ENCODE measurements at regions not wholly inside any gene's neighbourhood (a gene's known extent, or its start where the extent isn't known, plus 50 kb on each side); places are given as distances from the start of the nearest gene placed in this dataset.
A peak's percentile ranks its signal among the peaks of the same experiment; 100 is the strongest.

- H2AFZ ChIP-seq (ENCODE audit: low read depth, low read length) = no peak overlapping the region
- H3K4me1 ChIP-seq (ENCODE audit: control insufficient read depth, insufficient read depth, low read depth, low read length) = no peaks in the 10 kb centered on the region
- H3K14ac ChIP-seq (ENCODE audit: low read length in 2 of 2) = no peak overlapping the region
- no peak overlapping the region for H3K18ac ChIP-seq (ENCODE audit: low read depth in 1 of 2, low read length in 2 of 2)
- no peak overlapping the region for H3K23ac ChIP-seq (ENCODE audit: low read length in 2 of 2)
- H4K8ac ChIP-seq (ENCODE audit: low read length) = no peak overlapping the region
- H3K27ac ChIP-seq (ENCODE audit: low read length, poor library complexity, severe bottlenecking) = peak overlapping the region; percentile 14
- no peak overlapping the region for H2BK120ac ChIP-seq (ENCODE audit: low read depth, low read length)
- no peak overlapping the region for H3K4me3 ChIP-seq (ENCODE audit: insufficient read depth in 1 of 2, low read depth in 1 of 2, low read length in 2 of 2)
- 100% methylated on average over 1 of the region's 2 CpGs for WGBS
- H2BK15ac ChIP-seq (ENCODE audit: low read depth, poor library complexity, severe bottlenecking) = no peak overlapping the region
- no peaks in the 10 kb centered on the region for H3K79me1 ChIP-seq (replicated peaks; ENCODE audit: low read length, poor library complexity, severe bottlenecking)
- no peak overlapping the region for H2AK5ac ChIP-seq (ENCODE audit: low read length, severe bottlenecking)
- no peak overlapping the region for H3K9ac ChIP-seq (ENCODE audit: low read length)
- no peak overlapping the region for H2BK12ac ChIP-seq (ENCODE audit: low read length in 2 of 2)
- no peaks in the 10 kb centered on the region for H3K27me3 ChIP-seq (ENCODE audit: control insufficient read depth in 1 of 2, insufficient read depth in 1 of 2, low read length in 2 of 2)
- no peak for DNase-seq
- H4K91ac ChIP-seq (ENCODE audit: low read length) = no peak overlapping the region
- H3K9me3 ChIP-seq (ENCODE audit: control insufficient read depth, low read length) = no peaks in the 10 kb centered on the region
- H3K36me3 ChIP-seq (ENCODE audit: control insufficient read depth in 1 of 2, insufficient read depth in 2 of 2, low read depth in 1 of 2, low read length in 2 of 2) = no peaks in the 10 kb centered on the region
- H3K4me2 ChIP-seq (ENCODE audit: low read length, poor library complexity, severe bottlenecking) = no peak overlapping the region
- H2BK5ac ChIP-seq (ENCODE audit: low read depth, low read length, poor library complexity, severe bottlenecking) = no peak overlapping the region
- no peak overlapping the region for H3K4ac ChIP-seq (ENCODE audit: low read depth in 1 of 2, low read length in 2 of 2)
These were observed 175.1 kb upstream of the PLSCR5 start for GRCh38 chr3:146780251-146780650.

DNA sequence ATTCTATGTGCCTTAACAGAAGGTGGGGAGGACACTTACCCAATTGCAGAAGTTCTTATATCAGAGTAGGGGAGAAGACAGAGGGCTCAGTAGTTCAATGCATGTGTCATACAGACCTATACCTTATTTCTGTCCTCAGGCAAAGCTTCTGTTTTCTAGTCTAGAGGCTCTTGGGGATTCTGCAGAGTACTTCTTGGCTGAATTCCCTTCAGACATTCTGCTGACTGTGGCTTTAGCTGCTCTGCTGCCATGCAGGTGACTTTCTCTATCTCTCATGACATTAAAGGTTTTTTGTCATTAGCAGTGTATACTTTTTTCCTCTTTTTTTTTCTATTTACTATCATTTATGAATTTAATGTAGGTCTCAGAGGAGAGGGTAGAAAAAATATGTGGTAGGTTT is 172.8 kb upstream of the PLSCR5 start:
- no peak overlapping the region for H3K9ac ChIP-seq (ENCODE audit: low read length)
- no peak overlapping the region for H2AFZ ChIP-seq (ENCODE audit: low read depth, low read length)
- no peak overlapping the region for H3K4ac ChIP-seq (ENCODE audit: low read depth in 1 of 2, low read length in 2 of 2)
- no peak overlapping the region for H2BK5ac ChIP-seq (ENCODE audit: low read depth, low read length, poor library complexity, severe bottlenecking)
- no peak overlapping the region for H3K18ac ChIP-seq (ENCODE audit: low read depth in 1 of 2, low read length in 2 of 2)
- no peak overlapping the region for H4K8ac ChIP-seq (ENCODE audit: low read length)
- H3K79me1 ChIP-seq (replicated peaks; ENCODE audit: low read length, poor library complexity, severe bottlenecking) = no peaks in the 10 kb centered on the region
- no peaks in the 10 kb centered on the region for H3K36me3 ChIP-seq (ENCODE audit: control insufficient read depth in 1 of 2, insufficient read depth in 2 of 2, low read depth in 1 of 2, low read length in 2 of 2)
- no peak overlapping the region for H2BK12ac ChIP-seq (ENCODE audit: low read length in 2 of 2)
- H3K27me3 ChIP-seq (ENCODE audit: control insufficient read depth in 1 of 2, insufficient read depth in 1 of 2, low read length in 2 of 2) = no peaks in the 10 kb centered on the region
- no peak overlapping the region for H3K27ac ChIP-seq (ENCODE audit: low read length, poor library complexity, severe bottlenecking)
- H2AK5ac ChIP-seq (ENCODE audit: low read length, severe bottlenecking) = no peak overlapping the region
- DNase-seq = no peak
- H3K23ac ChIP-seq (ENCODE audit: low read length in 2 of 2) = no peak overlapping the region
- H3K9me3 ChIP-seq (ENCODE audit: control insufficient read depth, low read length) = no peaks in the 10 kb centered on the region
- no peak overlapping the region for H3K4me3 ChIP-seq (ENCODE audit: insufficient read depth in 1 of 2, low read depth in 1 of 2, low read length in 2 of 2)
- no peak overlapping the region for H2BK15ac ChIP-seq (ENCODE audit: low read depth, poor library complexity, severe bottlenecking)
- no peak overlapping the region for H4K91ac ChIP-seq (ENCODE audit: low read length)
- no peak overlapping the region for H2BK120ac ChIP-seq (ENCODE audit: low read depth, low read length)
- no peak overlapping the region for H3K14ac ChIP-seq (ENCODE audit: low read length in 2 of 2)
- H3K4me2 ChIP-seq (ENCODE audit: low read length, poor library complexity, severe bottlenecking) = no peak overlapping the region
- no peaks in the 10 kb centered on the region for H3K4me1 ChIP-seq (ENCODE audit: control insufficient read depth, insufficient read depth, low read depth, low read length)

DNA sequence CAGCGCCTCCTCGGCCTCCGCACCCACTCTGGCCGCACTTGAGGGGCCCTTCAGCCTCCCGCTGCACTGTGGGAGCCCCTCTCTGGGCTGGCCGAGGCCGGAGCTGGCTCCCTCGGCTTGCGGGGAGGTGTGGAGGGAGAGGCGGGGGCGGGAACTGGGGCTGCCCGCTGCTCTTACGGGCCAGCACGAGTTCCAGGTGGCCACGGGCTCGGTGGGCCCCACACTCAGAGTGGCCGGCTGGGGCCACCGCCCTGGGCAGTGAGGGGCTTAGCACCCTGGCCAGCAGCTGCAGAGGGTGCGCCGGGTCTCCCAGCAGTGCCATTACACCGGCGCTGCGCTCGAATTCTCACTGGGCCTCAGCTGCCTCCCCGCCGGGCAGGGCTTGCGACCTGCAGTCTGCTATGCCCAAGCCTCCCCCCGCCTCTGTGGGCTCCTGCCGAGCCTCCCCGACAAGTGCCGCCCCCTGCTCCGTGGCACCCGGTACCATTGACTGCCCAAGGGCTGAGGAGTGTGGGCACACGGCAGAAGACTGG is 167.1 kb upstream of the PLSCR5 start:
- H3K9me3 ChIP-seq (ENCODE audit: control insufficient read depth, low read length) = no peaks in the 10 kb centered on the region
- H3K14ac ChIP-seq (ENCODE audit: low read length in 2 of 2) = no peak overlapping the region
- no peak for DNase-seq
- H4K91ac ChIP-seq (ENCODE audit: low read length) = no peak overlapping the region
- H3K4me2 ChIP-seq (ENCODE audit: low read length, poor library complexity, severe bottlenecking) = no peak overlapping the region
- no peaks in the 10 kb centered on the region for H3K36me3 ChIP-seq (ENCODE audit: control insufficient read depth in 1 of 2, insufficient read depth in 2 of 2, low read depth in 1 of 2, low read length in 2 of 2)
- H2BK15ac ChIP-seq (ENCODE audit: low read depth, poor library complexity, severe bottlenecking) = peak overlapping the region; percentile 2
- H3K4ac ChIP-seq (ENCODE audit: low read depth in 1 of 2, low read length in 2 of 2) = no peak overlapping the region
- H3K4me1 ChIP-seq (ENCODE audit: control insufficient read depth, insufficient read depth, low read depth, low read length) = no peaks in the 10 kb centered on the region
- no peak overlapping the region for H2BK12ac ChIP-seq (ENCODE audit: low read length in 2 of 2)
- H2AFZ ChIP-seq (ENCODE audit: low read depth, low read length) = no peak overlapping the region
- H2AK5ac ChIP-seq (ENCODE audit: low read length, severe bottlenecking) = no peak overlapping the region
- H3K4me3 ChIP-seq (ENCODE audit: insufficient read depth in 1 of 2, low read depth in 1 of 2, low read length in 2 of 2) = no peak overlapping the region
- no peak overlapping the region for H3K27ac ChIP-seq (ENCODE audit: low read length, poor library complexity, severe bottlenecking)
- 97% methylated on average over 34 of the region's 34 CpGs for WGBS
- no peaks in the 10 kb centered on the region for H3K79me1 ChIP-seq (replicated peaks; ENCODE audit: low read length, poor library complexity, severe bottlenecking)
- no peak overlapping the region for H3K23ac ChIP-seq (ENCODE audit: low read length in 2 of 2)
- H3K18ac ChIP-seq (ENCODE audit: low read depth in 1 of 2, low read length in 2 of 2) = no peak overlapping the region
- no peak overlapping the region for H2BK5ac ChIP-seq (ENCODE audit: low read depth, low read length, poor library complexity, severe bottlenecking)
- H3K27me3 ChIP-seq (ENCODE audit: control insufficient read depth in 1 of 2, insufficient read depth in 1 of 2, low read length in 2 of 2) = no peaks in the 10 kb centered on the region
- H2BK120ac ChIP-seq (ENCODE audit: low read depth, low read length) = no peak overlapping the region
- H3K9ac ChIP-seq (ENCODE audit: low read length) = no peak overlapping the region
- no peak overlapping the region for H4K8ac ChIP-seq (ENCODE audit: low read length)

DNA sequence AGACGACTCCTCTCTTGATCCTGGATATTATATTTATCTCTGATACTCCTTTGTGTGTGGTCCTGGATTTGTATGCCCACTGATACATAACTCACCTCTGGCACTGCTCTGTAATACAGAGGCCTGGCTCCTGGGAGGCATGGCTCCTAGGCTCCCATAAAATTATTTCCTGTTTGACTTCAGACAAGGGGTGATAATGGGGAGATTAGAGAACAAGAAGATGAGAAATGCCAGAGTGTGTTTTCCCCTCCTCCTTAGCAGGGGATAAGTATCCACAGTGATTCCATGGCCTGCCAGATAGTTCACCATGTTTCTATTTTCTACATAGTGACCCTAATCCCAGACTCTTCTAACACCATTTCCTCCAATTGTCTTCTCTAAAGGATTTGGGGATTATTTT is 165.7 kb upstream of the PLSCR5 start:
- no peak overlapping the region for H3K4me3 ChIP-seq (ENCODE audit: insufficient read depth in 1 of 2, low read depth in 1 of 2, low read length in 2 of 2)
- H3K27ac ChIP-seq (ENCODE audit: low read length, poor library complexity, severe bottlenecking) = no peak overlapping the region
- no peak overlapping the region for H3K9ac ChIP-seq (ENCODE audit: low read length)
- H3K23ac ChIP-seq (ENCODE audit: low read length in 2 of 2) = no peak overlapping the region
- H2AK5ac ChIP-seq (ENCODE audit: low read length, severe bottlenecking) = no peak overlapping the region
- no peak overlapping the region for H3K4me2 ChIP-seq (ENCODE audit: low read length, poor library complexity, severe bottlenecking)
- no peaks in the 10 kb centered on the region for H3K27me3 ChIP-seq (ENCODE audit: control insufficient read depth in 1 of 2, insufficient read depth in 1 of 2, low read length in 2 of 2)
- no peaks in the 10 kb centered on the region for H3K36me3 ChIP-seq (ENCODE audit: control insufficient read depth in 1 of 2, insufficient read depth in 2 of 2, low read depth in 1 of 2, low read length in 2 of 2)
- H4K91ac ChIP-seq (ENCODE audit: low read length) = no peak overlapping the region
- H3K4me1 ChIP-seq (ENCODE audit: control insufficient read depth, insufficient read depth, low read depth, low read length) = no peaks in the 10 kb centered on the region
- WGBS = no CpG with 5 or more reads among the region's 1 CpG
- H3K79me1 ChIP-seq (replicated peaks; ENCODE audit: low read length, poor library complexity, severe bottlenecking) = no peaks in the 10 kb centered on the region
- no peak overlapping the region for H3K4ac ChIP-seq (ENCODE audit: low read depth in 1 of 2, low read length in 2 of 2)
- no peak for DNase-seq
- no peaks in the 10 kb centered on the region for H3K9me3 ChIP-seq (ENCODE audit: control insufficient read depth, low read length)
- no peak overlapping the region for H2BK120ac ChIP-seq (ENCODE audit: low read depth, low read length)
- H4K8ac ChIP-seq (ENCODE audit: low read length) = no peak overlapping the region
- H2BK5ac ChIP-seq (ENCODE audit: low read depth, low read length, poor library complexity, severe bottlenecking) = no peak overlapping the region
- H2BK12ac ChIP-seq (ENCODE audit: low read length in 2 of 2) = no peak overlapping the region
- no peak overlapping the region for H2AFZ ChIP-seq (ENCODE audit: low read depth, low read length)
- no peak overlapping the region for H2BK15ac ChIP-seq (ENCODE audit: low read depth, poor library complexity, severe bottlenecking)
- H3K18ac ChIP-seq (ENCODE audit: low read depth in 1 of 2, low read length in 2 of 2) = no peak overlapping the region
- H3K14ac ChIP-seq (ENCODE audit: low read length in 2 of 2) = no peak overlapping the region
